ENCODE measurements at regions not wholly inside any gene's neighbourhood (a gene's known extent, or its start where the extent isn't known, plus 50 kb on each side); places are given as distances from the start of the nearest gene placed in this dataset.

DNA sequence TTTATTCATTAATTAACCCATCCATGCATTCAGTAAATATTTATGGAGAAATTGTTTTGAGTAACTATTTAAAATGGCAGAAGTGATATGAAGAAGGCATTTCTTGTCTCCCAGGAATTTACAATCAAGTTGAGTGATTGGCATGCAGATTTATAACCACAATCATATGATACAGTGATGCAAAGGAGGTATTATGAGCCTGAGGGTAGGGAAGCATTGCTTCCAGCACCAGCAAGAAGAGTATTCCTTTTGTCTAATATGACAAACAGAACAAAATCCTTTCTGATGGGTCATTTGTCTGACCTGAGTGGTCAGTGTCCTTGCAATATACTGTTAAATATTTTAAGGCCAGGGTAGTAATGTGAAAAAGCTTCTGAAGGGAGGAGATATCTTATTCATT, 244.2 kb upstream of the RGPD4 start:
- TF ChIP-seq, protein P1, sequence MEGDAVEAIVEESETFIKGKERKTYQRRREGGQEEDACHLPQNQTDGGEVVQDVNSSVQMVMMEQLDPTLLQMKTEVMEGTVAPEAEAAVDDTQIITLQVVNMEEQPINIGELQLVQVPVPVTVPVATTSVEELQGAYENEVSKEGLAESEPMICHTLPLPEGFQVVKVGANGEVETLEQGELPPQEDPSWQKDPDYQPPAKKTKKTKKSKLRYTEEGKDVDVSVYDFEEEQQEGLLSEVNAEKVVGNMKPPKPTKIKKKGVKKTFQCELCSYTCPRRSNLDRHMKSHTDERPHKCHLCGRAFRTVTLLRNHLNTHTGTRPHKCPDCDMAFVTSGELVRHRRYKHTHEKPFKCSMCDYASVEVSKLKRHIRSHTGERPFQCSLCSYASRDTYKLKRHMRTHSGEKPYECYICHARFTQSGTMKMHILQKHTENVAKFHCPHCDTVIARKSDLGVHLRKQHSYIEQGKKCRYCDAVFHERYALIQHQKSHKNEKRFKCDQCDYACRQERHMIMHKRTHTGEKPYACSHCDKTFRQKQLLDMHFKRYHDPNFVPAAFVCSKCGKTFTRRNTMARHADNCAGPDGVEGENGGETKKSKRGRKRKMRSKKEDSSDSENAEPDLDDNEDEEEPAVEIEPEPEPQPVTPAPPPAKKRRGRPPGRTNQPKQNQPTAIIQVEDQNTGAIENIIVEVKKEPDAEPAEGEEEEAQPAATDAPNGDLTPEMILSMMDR (IDR thresholded peaks at IDR 0.05) = no peak
- no peak for TF ChIP-seq POLR2AphosphoS5 (IDR thresholded peaks at IDR 0.05)
- TF ChIP-seq POLR2A (IDR thresholded peaks at IDR 0.05) = no peak

Data from stomach (tissue), 4 donors.